ENCODE measurements at regions not wholly inside any gene's neighbourhood (a gene's known extent, or its start where the extent isn't known, plus 50 kb on each side); places are given as distances from the start of the nearest gene placed in this dataset.

GRCh38 chr1:219699870-219700269 lies 87.0 kb upstream of the ZC3H11B start:
- H3K4me3 ChIP-seq (ENCODE audit: low read depth, low read length), result no peak overlapping the region
- no peak for DNase-seq (ENCODE audit: low read depth)
- TF ChIP-seq, protein P1, sequence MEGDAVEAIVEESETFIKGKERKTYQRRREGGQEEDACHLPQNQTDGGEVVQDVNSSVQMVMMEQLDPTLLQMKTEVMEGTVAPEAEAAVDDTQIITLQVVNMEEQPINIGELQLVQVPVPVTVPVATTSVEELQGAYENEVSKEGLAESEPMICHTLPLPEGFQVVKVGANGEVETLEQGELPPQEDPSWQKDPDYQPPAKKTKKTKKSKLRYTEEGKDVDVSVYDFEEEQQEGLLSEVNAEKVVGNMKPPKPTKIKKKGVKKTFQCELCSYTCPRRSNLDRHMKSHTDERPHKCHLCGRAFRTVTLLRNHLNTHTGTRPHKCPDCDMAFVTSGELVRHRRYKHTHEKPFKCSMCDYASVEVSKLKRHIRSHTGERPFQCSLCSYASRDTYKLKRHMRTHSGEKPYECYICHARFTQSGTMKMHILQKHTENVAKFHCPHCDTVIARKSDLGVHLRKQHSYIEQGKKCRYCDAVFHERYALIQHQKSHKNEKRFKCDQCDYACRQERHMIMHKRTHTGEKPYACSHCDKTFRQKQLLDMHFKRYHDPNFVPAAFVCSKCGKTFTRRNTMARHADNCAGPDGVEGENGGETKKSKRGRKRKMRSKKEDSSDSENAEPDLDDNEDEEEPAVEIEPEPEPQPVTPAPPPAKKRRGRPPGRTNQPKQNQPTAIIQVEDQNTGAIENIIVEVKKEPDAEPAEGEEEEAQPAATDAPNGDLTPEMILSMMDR (IDR thresholded peaks at IDR 0.05; ENCODE audit: control insufficient read depth, extremely low read depth, insufficient read depth), result no peak

- H3K4me3 ChIP-seq (ENCODE audit: low read depth, low read length), result no peak overlapping the region
- DNase-seq (ENCODE audit: low read depth), result no peak
- TF ChIP-seq, protein P1 (IDR thresholded peaks at IDR 0.05; ENCODE audit: control insufficient read depth, extremely low read depth, insufficient read depth), result no peak
Measured at GRCh38 chr1:219697682-219698081, 84.8 kb upstream of the ZC3H11B start.

GRCh38 chr1:219692981-219693380 lies 80.1 kb upstream of the ZC3H11B start:
- DNase-seq (ENCODE audit: low read depth), result no peak
- H3K4me3 ChIP-seq (ENCODE audit: low read depth, low read length), result no peak overlapping the region
- TF ChIP-seq, protein P1 (IDR thresholded peaks at IDR 0.05; ENCODE audit: control insufficient read depth, extremely low read depth, insufficient read depth), result no peak

- DNase-seq (ENCODE audit: low read depth), result no peak
- TF ChIP-seq, protein P1 (IDR thresholded peaks at IDR 0.05; ENCODE audit: control insufficient read depth, extremely low read depth, insufficient read depth), result no peak
- H3K4me3 ChIP-seq (ENCODE audit: low read depth, low read length), result no peak overlapping the region
Measured at GRCh38 chr1:219689774-219690173, 76.9 kb upstream of the ZC3H11B start.

DNA sequence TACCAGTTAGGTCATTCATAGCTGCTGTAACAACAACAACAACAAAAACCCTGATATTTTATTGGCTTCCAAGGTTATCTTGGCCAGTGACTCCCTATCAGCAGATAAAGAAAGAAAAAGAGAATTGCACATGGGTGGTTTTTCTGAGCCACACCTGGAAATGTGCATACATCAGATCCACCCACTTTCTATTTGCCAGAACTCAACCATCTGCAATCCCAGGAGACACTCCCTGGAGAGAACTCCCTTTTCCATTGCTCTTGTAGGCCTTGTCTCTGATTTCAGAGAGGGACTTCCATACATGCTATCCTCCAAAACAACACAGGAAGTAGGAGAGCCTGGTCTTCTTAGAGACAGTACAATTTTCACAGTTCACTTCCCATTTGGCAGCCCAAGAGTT lies 74.9 kb upstream of the ZC3H11B start:
- TF ChIP-seq, protein P1 (IDR thresholded peaks at IDR 0.05; ENCODE audit: control insufficient read depth, extremely low read depth, insufficient read depth), result no peak
- no peak overlapping the region for H3K4me3 ChIP-seq (ENCODE audit: low read depth, low read length)
- no peak for DNase-seq (ENCODE audit: low read depth)

- no peak for DNase-seq (ENCODE audit: low read depth)
- TF ChIP-seq, protein P1 (IDR thresholded peaks at IDR 0.05; ENCODE audit: control insufficient read depth, extremely low read depth, insufficient read depth), result no peak
- H3K4me3 ChIP-seq (ENCODE audit: low read depth, low read length), result no peak overlapping the region
Measured at GRCh38 chr1:219686171-219686570, 73.3 kb upstream of the ZC3H11B start.

GRCh38 chr1:219682788-219683187 lies 69.9 kb upstream of the ZC3H11B start:
- no peak overlapping the region for H3K4me3 ChIP-seq (ENCODE audit: low read depth, low read length)
- TF ChIP-seq, protein P1 (IDR thresholded peaks at IDR 0.05; ENCODE audit: control insufficient read depth, extremely low read depth, insufficient read depth), result no peak
- no peak for DNase-seq (ENCODE audit: low read depth)

Measured in LNCaP clone FGC (cell line).